ENCODE measurements at regions not wholly inside any gene's neighbourhood (a gene's known extent, or its start where the extent isn't known, plus 50 kb on each side); places are given as distances from the start of the nearest gene placed in this dataset.

DNA sequence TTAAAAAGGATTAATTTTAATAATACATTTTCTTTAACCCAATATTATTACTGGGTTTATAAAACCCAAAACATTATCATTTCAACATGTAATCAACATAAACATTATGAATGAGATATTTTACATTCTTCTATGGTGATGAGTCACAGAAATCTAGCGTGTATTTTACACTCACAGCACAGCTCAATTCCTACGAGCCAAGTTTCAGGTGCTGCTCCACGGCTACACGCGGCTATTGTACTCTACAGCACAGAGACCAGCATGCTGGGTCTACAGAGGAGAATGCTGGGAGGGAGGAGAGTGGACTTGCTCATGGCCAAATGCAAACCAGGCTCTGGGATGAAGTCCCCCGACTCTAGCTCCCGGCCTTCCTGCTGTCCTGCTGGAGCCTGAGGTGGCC is 72.0 kb upstream of the LMO1 start:
- TF ChIP-seq POLR2A (IDR thresholded peaks at IDR 0.05; ENCODE audit: low read length) (no peak), GATA1 (IDR thresholded peaks at IDR 0.05; ENCODE audit: low read depth, low read length) (no peak)

Data from erythroblast (primary cell).